A673 (cell line): ENCODE measurements at regions not wholly inside any gene's neighbourhood (a gene's known extent, or its start where the extent isn't known, plus 50 kb on each side); places are given as distances from the start of the nearest gene placed in this dataset.

Experiments used
- BruUV-seq: library from RNA; stranded (reverse); fragments of 400-500 nt; replicated peaks from 2 replicates; lab custom pipeline; 2021; lab: Mats Ljungman, UMichigan
- CTCF ChIA-PET: fragments of 300-600 bp; sonication (Branson Sonifier 250); formaldehyde crosslinking; loops from one replicate; lab custom pipeline; 2022; ENCODE audit warnings: antibody characterized with exemption; lab: Charles Lee
- POLR2A ChIA-PET: fragments of 300-600 bp; sonication (Branson Sonifier 250); formaldehyde crosslinking; loops from one replicate; lab custom pipeline; 2022; ENCODE audit warnings: antibody characterized with exemption; ENCODE audit not compliant: low non-redundant PET; lab: Charles Lee
- DNase-seq: peaks from one replicate; pipeline ENCODE4 v3.0.0-alpha.2; 2015; ENCODE audit warnings: low spot score
- H3K27ac ChIP-seq: fragments of 200-600 bp; sonication (generic); 2 replicates; pipeline ENCODE4 v1.5.1; 2016; ENCODE audit warnings: mixed run types, low read depth, mild to moderate bottlenecking, mixed read lengths, antibody characterized with exemption, low read length; ENCODE audit not compliant: poor library complexity, severe bottlenecking
- H3K27me3 ChIP-seq: fragments of 200-600 bp; sonication (generic); replicated peaks from 2 replicates; pipeline ENCODE4 v1.6.1; 2017; ENCODE audit warnings: mixed run types, low read depth, mild to moderate bottlenecking, mixed read lengths, antibody characterized with exemption, low read length; ENCODE audit not compliant: insufficient read depth, poor library complexity
- H3K36me3 ChIP-seq: fragments of 200-600 bp; sonication (generic); 2 replicates; pipeline ENCODE4 v1.6.1; 2016; ENCODE audit warnings: mixed run types, mild to moderate bottlenecking, mixed read lengths, antibody characterized with exemption, low read length; ENCODE audit not compliant: insufficient read depth, poor library complexity, severe bottlenecking
- H3K4me1 ChIP-seq: fragments of 200-600 bp; sonication (generic); 2 replicates; pipeline ENCODE4 v1.6.1; 2017; ENCODE audit warnings: mixed run types, mild to moderate bottlenecking, mixed read lengths, antibody characterized with exemption, low read length; ENCODE audit not compliant: insufficient read depth, poor library complexity, severe bottlenecking
- H3K4me3 ChIP-seq: fragments of 200-600 bp; sonication (generic); 2 replicates; pipeline ENCODE4 v1.5.1; 2016; ENCODE audit warnings: low read depth, mixed run types, mild to moderate bottlenecking, mixed read lengths, low read length; ENCODE audit not compliant: poor library complexity, severe bottlenecking
- H3K9me3 ChIP-seq: fragments of 200-600 bp; sonication (generic); 2 replicates; pipeline ENCODE4 v1.6.1; 2016; ENCODE audit warnings: mixed run types, low read depth, mild to moderate bottlenecking, mixed read lengths, antibody characterized with exemption, low read length; ENCODE audit not compliant: poor library complexity, severe bottlenecking
- CTCF ChIP-seq: fragments of 300-800, 200-600 bp; sonication (generic); conservative IDR thresholded peaks from 2 replicates; pipeline ENCODE4 v1.5.1; 2017; ENCODE audit warnings: low read depth, mild to moderate bottlenecking, antibody characterized with exemption, low read length, moderate library complexity, mixed read lengths
- EZH2 ChIP-seq: fragments of 200-600 bp; sonication (generic); IDR thresholded peaks from 2 replicates; pipeline ENCODE4 v1.6.1; 2017; ENCODE audit warnings: borderline replicate concordance, low read depth, mild to moderate bottlenecking, mixed read lengths, antibody characterized with exemption, low read length; ENCODE audit not compliant: poor library complexity, severe bottlenecking
- intact Hi-C: fragments of 100-400 bp; cut with micrococcal nuclease; formaldehyde crosslinking; loops from one replicate; pipeline ENCODE4 v1.10.0; 2022; ENCODE audit not compliant: unreplicated experiment

- intact Hi-C loops, result no loop called here
- Histone ChIP-seq H3K27me3 (no peaks in the 10 kb centered on the region), H3K36me3 (no peaks in the 10 kb centered on the region), H3K4me1 (no peaks in the 10 kb centered on the region), H3K27ac (no peak overlapping the region), H3K4me3 (no peak overlapping the region), H3K9me3 (no peaks in the 10 kb centered on the region)
- ChIA-PET CTCF (no interaction called here), POLR2A (no interaction called here)
- TF ChIP-seq EZH2, result no peak
- TF ChIP-seq CTCF, result no peak
- DNase-seq, result no peak
- no TSS peak for BruUV-seq
These were observed 55.9 kb upstream of the MEF2A start for GRCh38 chr15:99509686-99510461.

GRCh38 chr15:99511531-99511865 is 54.3 kb upstream of the MEF2A start:
- ChIA-PET CTCF (no interaction called here), POLR2A (interaction anchor here (0.6 kb wide), 1 partner anchor 28 kb away, joined by 4 read pairs; no protein-coding TSS in a partner anchor)
- intact Hi-C loops, result no loop called here
- Histone ChIP-seq H3K27me3 (no peaks in the 10 kb centered on the region), H3K36me3 (no peaks in the 10 kb centered on the region), H3K4me3 (no peak overlapping the region), H3K9me3 (no peaks in the 10 kb centered on the region), H3K27ac (no peak overlapping the region), H3K4me1 (no peaks in the 10 kb centered on the region)
- BruUV-seq, result no TSS peak
- no peak for DNase-seq
- no peak for TF ChIP-seq CTCF
- TF ChIP-seq EZH2, result no peak

GRCh38 chr15:99511866-99512661 is 53.7 kb upstream of the MEF2A start:
- no peak for TF ChIP-seq CTCF
- TF ChIP-seq EZH2, result no peak
- ChIA-PET CTCF (no interaction called here), POLR2A (interaction anchor here (0.6 kb wide), 1 partner anchor 28 kb away, joined by 4 read pairs; no protein-coding TSS in a partner anchor)
- no TSS peak for BruUV-seq
- no peaks in the 10 kb centered on the region for H3K36me3 ChIP-seq
- no peaks in the 10 kb centered on the region for H3K9me3 ChIP-seq
- DNase-seq, result no peak
- H3K4me3 ChIP-seq, result no peak overlapping the region
- H3K27ac ChIP-seq, result no peak overlapping the region
- H3K4me1 ChIP-seq, result no peaks in the 10 kb centered on the region
- no peaks in the 10 kb centered on the region for H3K27me3 ChIP-seq
- intact Hi-C loops, result no loop called here
